Heart left ventricle (tissue), 16 donors: ENCODE measurements at regions not wholly inside any gene's neighbourhood (a gene's known extent, or its start where the extent isn't known, plus 50 kb on each side); places are given as distances from the start of the nearest gene placed in this dataset.

Experiments used
- ATAC-seq, 4 donors: fragments of 200-7000 bp; cut with Tn5 transposase; one replicate each; pipeline ENCODE4 v1.9.1; 2020 to 2022; ENCODE audit warnings: moderate library complexity in 4 of 4, mild to moderate bottlenecking in 3 of 4, moderate number of reproducible peaks in 1 of 4
- DNase-seq, 5 donors: peaks; one replicate each; pipeline ENCODE4 v3.0.0-alpha.2; 2020
- H3K27ac ChIP-seq, 12 donors: fragments of 200-600 bp; sonication (generic) in 4 of 12; one replicate each; pipeline versions ENCODE4 v1.5.0 to v1.8.0; 2016 to 2022; ENCODE audit warnings: mild to moderate bottlenecking in 2 of 12
- H3K27me3 ChIP-seq, 9 donors: fragments of 200-600 bp; sonication (generic) in 2 of 9; one replicate each; pipeline versions ENCODE4 v1.5.1 to v1.8.0; 2016 to 2022; ENCODE audit warnings: mild to moderate bottlenecking in 3 of 9
- H3K36me3 ChIP-seq, 9 donors: fragments of 200-600 bp; sonication (generic) in 2 of 9; one replicate each; pipeline versions ENCODE4 v1.5.0 to v1.8.0; 2018 to 2022; ENCODE audit warnings: mild to moderate bottlenecking in 2 of 9
- H3K4me1 ChIP-seq, 12 donors: fragments of 200-600 bp; sonication (generic) in 4 of 12; one replicate each; pipeline versions ENCODE4 v1.5.0 to v1.8.0; 2016 to 2022; ENCODE audit warnings: mild to moderate bottlenecking in 3 of 12
- H3K4me3 ChIP-seq, 12 donors: fragments of 200-600 bp; sonication (generic) in 4 of 12; one replicate each; pipeline versions ENCODE4 v1.5.0 to v1.8.0; 2017 to 2022; ENCODE audit warnings: mild to moderate bottlenecking in 9 of 12, moderate library complexity in 4 of 12
- H3K9me3 ChIP-seq, 12 donors: fragments of 200-600 bp; sonication (generic) in 4 of 12; one replicate each; pipeline versions ENCODE4 v1.5.0 to v1.8.0; 2016 to 2022; ENCODE audit warnings: mild to moderate bottlenecking in 1 of 12
- POLR2A ChIP-seq, 2 donors: fragments of 450-650 bp; IDR thresholded peaks; one replicate each; pipeline ENCODE4 v1.6.1; 2017; ENCODE audit warnings: antibody characterized with exemption in 2 of 2, mild to moderate bottlenecking in 2 of 2, moderate library complexity in 2 of 2
- WGBS, 4 donors: extraction: QIAGEN DNeasy Blood & Tissue Kit in 2 of 4; methylation state at CpG; one replicate each; pipeline versions ENCODE4 v1.1.5 to v1.1.7; 2013 to 2018; 5-methylcytosine and 5-hydroxymethylcytosine counted together
- intact Hi-C, 10 donors: fragments of 100-400 bp; cut with DNase I; formaldehyde crosslinking; loops; one replicate each; pipeline versions ENCODE4 v1.11.1 to v1.14.2; 2022
- TF ChIP-seq, protein P1 (sequence below), 12 donors: fragments of 200-600 bp; sonication (generic) in 4 of 12; IDR thresholded peaks; one replicate each; pipeline versions ENCODE4 v1.5.0 to v1.8.0; 2018 to 2022; ENCODE audit warnings: antibody characterized with exemption in 12 of 12, mild to moderate bottlenecking in 5 of 12
- donor health status: ischemic (EF 13 %, LVEDD 7.1; RV severe dilation, severe dysfunction).
- donor health status: healthy with polysubstance abuse.
- donor health status: DM: no; HTN: yes; CAD: no.
- donor health status: DM: no; HTN: no; CAD: no.
- donor health status: ischemic (EF 25% LVEDD 6.9; RV normal size, moderate dysfunction).
- donor health status: ischemic (EF 25% LVEDD 5.7; RV mildly dilated, moderate dysfunction).
- donor health status: healthy.
- donor health status: DM: yes; HTN: yes; CAD: no.
- donor health status: ischemic (EF 35%, LVEDD 5.7; RV mildly dilated, moderate dysfunction).
- donor health status: nonischemic (EF 11% LVEDD 7.7; RV severe dilation, severe dysfunction).
- donor health status: DM: yes; HTN: yes; CAD: no.
- donor health status: PGD.
- donor health status: ischemic (EF 29% LVEDD 5.4; RV normal size, mild dysfunction).
- donor health status: nonischemic (EF 23%, LVEDD 6.1; RV moderate dilation, normal function).

DNA sequence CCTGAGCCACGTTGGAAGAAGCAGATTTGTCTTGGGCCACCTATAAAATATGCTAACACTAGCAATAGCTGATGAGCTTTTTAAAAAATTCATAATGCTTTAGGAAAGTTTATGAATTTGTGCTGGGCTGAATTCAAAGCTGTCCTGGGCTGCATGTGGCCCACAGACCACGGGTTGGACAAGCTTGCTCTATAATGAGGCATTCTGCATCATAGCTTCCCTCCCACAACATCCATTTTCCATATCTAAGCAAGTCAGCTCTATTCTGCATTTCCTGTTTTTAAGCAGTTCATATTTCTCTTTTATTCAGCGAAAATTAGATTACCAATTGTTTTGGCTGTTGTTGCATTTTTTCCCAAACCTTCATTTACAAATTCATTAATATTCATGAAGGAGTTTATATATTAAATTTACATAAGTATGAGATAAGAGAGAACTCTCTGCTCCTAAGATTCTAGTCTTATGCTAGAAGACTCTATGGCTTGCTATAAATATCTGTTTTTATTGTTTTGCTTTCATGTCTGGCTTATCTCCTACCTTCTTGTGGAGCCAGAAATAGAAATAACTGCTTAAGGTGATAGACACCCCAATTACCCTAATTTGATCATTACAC is 114.5 kb upstream of the HNRNPA3 start:
- no peak overlapping the region for H3K4me3 ChIP-seq
- WGBS, 4 donors: 55 to 62% (median 58%) methylated on average over 3 of the region's 3 CpGs
- DNase-seq (no peak), ATAC-seq (no peak)
- no peaks in the 10 kb centered on the region for H3K4me1 ChIP-seq
- intact Hi-C loops: no loop called here
- TF ChIP-seq, protein P1, sequence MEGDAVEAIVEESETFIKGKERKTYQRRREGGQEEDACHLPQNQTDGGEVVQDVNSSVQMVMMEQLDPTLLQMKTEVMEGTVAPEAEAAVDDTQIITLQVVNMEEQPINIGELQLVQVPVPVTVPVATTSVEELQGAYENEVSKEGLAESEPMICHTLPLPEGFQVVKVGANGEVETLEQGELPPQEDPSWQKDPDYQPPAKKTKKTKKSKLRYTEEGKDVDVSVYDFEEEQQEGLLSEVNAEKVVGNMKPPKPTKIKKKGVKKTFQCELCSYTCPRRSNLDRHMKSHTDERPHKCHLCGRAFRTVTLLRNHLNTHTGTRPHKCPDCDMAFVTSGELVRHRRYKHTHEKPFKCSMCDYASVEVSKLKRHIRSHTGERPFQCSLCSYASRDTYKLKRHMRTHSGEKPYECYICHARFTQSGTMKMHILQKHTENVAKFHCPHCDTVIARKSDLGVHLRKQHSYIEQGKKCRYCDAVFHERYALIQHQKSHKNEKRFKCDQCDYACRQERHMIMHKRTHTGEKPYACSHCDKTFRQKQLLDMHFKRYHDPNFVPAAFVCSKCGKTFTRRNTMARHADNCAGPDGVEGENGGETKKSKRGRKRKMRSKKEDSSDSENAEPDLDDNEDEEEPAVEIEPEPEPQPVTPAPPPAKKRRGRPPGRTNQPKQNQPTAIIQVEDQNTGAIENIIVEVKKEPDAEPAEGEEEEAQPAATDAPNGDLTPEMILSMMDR (IDR thresholded peaks at IDR 0.05): no peak
- no peak for TF ChIP-seq POLR2A (IDR thresholded peaks at IDR 0.05)
- H3K27ac ChIP-seq: no peak overlapping the region
- H3K9me3 ChIP-seq: peaks cover 0 to 6% (median 0%) of the 10 kb centered on the region in 12 donors
- H3K27me3 ChIP-seq: peaks cover 0 to 11% (median 0%) of the 10 kb centered on the region in 9 donors
- H3K36me3 ChIP-seq: no peaks in the 10 kb centered on the region

DNA sequence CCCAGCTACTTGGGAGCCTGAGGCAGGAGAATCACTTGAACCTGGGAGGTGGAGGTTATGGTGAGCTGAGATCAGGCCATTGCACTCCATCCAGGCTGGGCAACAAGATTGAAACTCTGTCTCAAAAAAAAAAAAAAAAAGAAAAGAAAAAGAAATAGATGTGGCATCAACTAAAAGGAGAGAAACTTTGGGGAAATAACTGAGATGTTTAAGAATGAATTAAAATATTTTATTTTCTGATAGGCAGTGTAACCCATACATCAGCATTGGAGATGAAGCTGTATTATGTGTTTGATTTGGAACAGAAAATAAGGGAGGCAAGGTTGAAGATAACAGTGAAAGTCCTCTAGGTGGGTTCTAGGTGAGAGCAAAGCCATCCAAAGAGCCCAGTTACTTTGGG is 110.7 kb upstream of the HNRNPA3 start:
- no peak overlapping the region for H3K27ac ChIP-seq
- no peak for DNase-seq
- H3K27me3 ChIP-seq: peaks cover 0 to 6% (median 0%) of the 10 kb centered on the region in 9 donors
- H3K9me3 ChIP-seq: peaks cover 0 to 6% (median 0%) of the 10 kb centered on the region in 12 donors
- no peak overlapping the region for H3K4me3 ChIP-seq
- H3K36me3 ChIP-seq: no peaks in the 10 kb centered on the region
- intact Hi-C loops: no loop called here
- ATAC-seq: no peak
- TF ChIP-seq, protein P1 (IDR thresholded peaks at IDR 0.05): no peak
- TF ChIP-seq POLR2A (IDR thresholded peaks at IDR 0.05): no peak
- H3K4me1 ChIP-seq: no peaks in the 10 kb centered on the region

DNA sequence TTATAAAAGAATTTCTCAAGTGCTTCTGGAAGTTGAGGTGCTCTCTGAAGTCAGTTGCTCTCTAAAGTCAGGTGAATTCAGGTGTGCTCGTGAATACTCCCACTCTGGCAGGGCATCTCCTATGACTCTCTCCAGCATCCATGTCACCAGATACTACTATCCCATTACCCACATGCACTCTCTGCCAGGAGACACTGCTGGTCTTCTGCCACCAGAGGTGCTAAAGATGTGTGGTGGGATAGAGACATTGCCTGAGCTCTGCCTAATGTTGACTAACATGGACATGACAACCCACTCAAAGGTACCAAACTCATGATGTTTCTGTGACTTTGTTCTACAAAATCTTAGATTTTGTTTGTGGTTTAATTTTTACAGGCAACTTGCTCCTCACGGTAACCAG is 106.4 kb upstream of the HNRNPA3 start:
- H3K4me3 ChIP-seq: no peak overlapping the region
- peaks cover 0 to 6% (median 0%) of the 10 kb centered on the region in 12 donors for H3K9me3 ChIP-seq
- no peaks in the 10 kb centered on the region for H3K36me3 ChIP-seq
- no peak overlapping the region for H3K27ac ChIP-seq
- ATAC-seq: no peak
- H3K27me3 ChIP-seq: peaks cover 0 to 11% (median 0%) of the 10 kb centered on the region in 9 donors
- no peaks in the 10 kb centered on the region for H3K4me1 ChIP-seq
- intact Hi-C loops: no loop called here
- no peak for DNase-seq
- 76 to 94% (median 83%) methylated on average over 2 of the region's 2 CpGs for WGBS, 4 donors
- TF ChIP-seq, protein P1 (IDR thresholded peaks at IDR 0.05): no peak
- no peak for TF ChIP-seq POLR2A (IDR thresholded peaks at IDR 0.05)

DNA sequence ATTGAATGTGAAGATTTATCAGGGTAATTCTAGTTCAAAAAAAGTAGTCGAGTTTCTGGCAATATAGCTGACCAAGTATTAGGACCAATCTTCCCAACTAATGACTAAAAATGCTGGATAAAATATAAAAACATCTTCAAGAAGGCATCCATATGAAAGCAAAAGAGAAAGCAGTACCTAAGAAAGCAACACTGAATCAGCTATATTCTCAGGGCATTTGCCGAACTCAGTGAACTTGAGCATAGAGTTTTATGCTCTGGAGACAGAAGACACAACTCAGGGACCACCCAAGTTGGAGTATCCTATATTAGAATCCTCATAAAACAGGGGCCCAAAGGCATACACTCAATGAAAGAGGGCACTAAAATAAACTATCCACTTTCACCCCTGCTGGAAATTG is 103.7 kb upstream of the HNRNPA3 start:
- Histone ChIP-seq H3K27me3 (peaks cover 0 to 11% (median 0%) of the 10 kb centered on the region in 9 donors), H3K36me3 (no peaks in the 10 kb centered on the region), H3K4me1 (no peaks in the 10 kb centered on the region), H3K4me3 (no peak overlapping the region), H3K9me3 (no peaks in the 10 kb centered on the region), H3K27ac (no peak overlapping the region)
- ATAC-seq (no peak), DNase-seq (no peak)
- intact Hi-C loops: no loop called here
- 79 to 85% (median 82%) methylated on average over 2 of the region's 2 CpGs for WGBS, 4 donors
- TF ChIP-seq, protein P1 (IDR thresholded peaks at IDR 0.05): no peak
- TF ChIP-seq POLR2A (IDR thresholded peaks at IDR 0.05): no peak
